WTC11 (cell line): ENCODE measurements at regions not wholly inside any gene's neighbourhood (a gene's known extent, or its start where the extent isn't known, plus 50 kb on each side); places are given as distances from the start of the nearest gene placed in this dataset.

ENCODE experiments used
- CREB1 ChIP-seq: sonication (generic); formaldehyde crosslinking; IDR thresholded peaks from 2 replicates; pipeline ENCODE4 v1.8.0; 2023; ENCODE audit warnings: mild to moderate bottlenecking, missing genetic modification reagents
- CTCF ChIP-seq: fragments of 200-600 bp; IDR thresholded peaks from 2 replicates; pipeline ENCODE4 v1.8.0; 2022; ENCODE audit warnings: antibody characterized with exemption

GRCh38 chr13:47661076-47661475 lies 340.0 kb downstream of the SUCLA2 start:
- TF ChIP-seq CREB1 (CRISPR knock-in tag) (no peak), CTCF (no peak)
